ENCODE measurements at regions not wholly inside any gene's neighbourhood (a gene's known extent, or its start where the extent isn't known, plus 50 kb on each side); places are given as distances from the start of the nearest gene placed in this dataset.

DNA sequence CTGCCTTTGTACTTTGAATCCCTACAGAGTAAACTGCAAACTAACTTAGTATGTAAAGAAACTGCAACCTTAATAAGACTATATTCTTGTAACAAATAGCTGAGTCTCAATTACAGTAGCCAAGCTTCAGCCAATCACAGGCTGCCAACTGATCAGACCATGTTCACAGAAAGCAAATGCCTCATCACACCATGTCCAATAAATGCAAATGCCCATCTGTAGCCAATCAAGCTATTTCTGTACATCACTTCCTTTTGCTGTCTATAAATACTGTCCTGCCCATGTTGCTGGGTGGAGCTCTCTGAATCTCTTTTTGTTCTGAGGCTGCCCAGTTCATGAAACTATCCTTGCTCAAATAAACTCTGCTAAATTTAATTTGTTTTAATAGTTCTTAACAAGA, 531.7 kb upstream of the TOM1L1 start:
- Histone ChIP-seq H3K9me3 (replicated peaks; ENCODE audit: control insufficient read depth, insufficient read depth, low read length) (no peaks in the 10 kb centered on the region), H3K9ac (ENCODE audit: control insufficient read depth, insufficient read depth, low read length) (no peak overlapping the region), H2AFZ (ENCODE audit: control insufficient read depth, low read depth, low read length) (no peak overlapping the region), H3K27ac (ENCODE audit: control insufficient read depth, insufficient read depth) (no peak overlapping the region), H4K20me1 (ENCODE audit: control insufficient read depth, insufficient read depth) (no peaks in the 10 kb centered on the region), H3K4me3 (no peak overlapping the region), H3K4me2 (ENCODE audit: control insufficient read depth, insufficient read depth) (no peak overlapping the region), H3K4me1 (ENCODE audit: control insufficient read depth, insufficient read depth, low read length) (no peaks in the 10 kb centered on the region), H3K79me2 (ENCODE audit: control insufficient read depth, insufficient read depth, low read length) (no peaks in the 10 kb centered on the region), H3K36me3 (ENCODE audit: control insufficient read depth in 2 of 2, insufficient read depth in 2 of 2, low read length in 1 of 2) (no peaks in the 10 kb centered on the region), H3K27me3 (replicated peaks in 1 of 2; ENCODE audit: control insufficient read depth in 2 of 2, insufficient read depth in 2 of 2, low read length in 1 of 2) (no peaks in the 10 kb centered on the region)
- BruUV-seq (replicated peaks), result no TSS peak
- ATAC-seq (no peak), FAIRE-seq (no peak), DNase-seq (ENCODE audit: low read depth, low spot score) (no peak)
- intact Hi-C loops (cut with micrococcal nuclease; ENCODE audit: unreplicated experiment), result no loop called here
- CTCF ChIA-PET, result no interaction called here
- POLR2A ChIA-PET, result no interaction called here
- no peak for TF ChIP-seq CEBPB (IDR thresholded peaks at IDR 0.05; ENCODE audit: borderline replicate concordance in 1 of 2, low read depth in 2 of 2, low read length in 2 of 2)
- no peak for TF ChIP-seq RBBP5 (conservative IDR thresholded peaks at IDR 0.05)
- no peak for TF ChIP-seq FOS (IDR thresholded peaks at IDR 0.05; ENCODE audit: borderline replicate concordance, extremely low read depth, insufficient read length)
- no peak for TF ChIP-seq GABPA (IDR thresholded peaks at IDR 0.05; ENCODE audit: low read depth)
- TF ChIP-seq, protein P1, sequence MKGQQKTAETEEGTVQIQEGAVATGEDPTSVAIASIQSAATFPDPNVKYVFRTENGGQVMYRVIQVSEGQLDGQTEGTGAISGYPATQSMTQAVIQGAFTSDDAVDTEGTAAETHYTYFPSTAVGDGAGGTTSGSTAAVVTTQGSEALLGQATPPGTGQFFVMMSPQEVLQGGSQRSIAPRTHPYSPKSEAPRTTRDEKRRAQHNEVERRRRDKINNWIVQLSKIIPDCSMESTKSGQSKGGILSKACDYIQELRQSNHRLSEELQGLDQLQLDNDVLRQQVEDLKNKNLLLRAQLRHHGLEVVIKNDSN (IDR thresholded peaks at IDR 0.05; ENCODE audit: borderline replicate concordance, extremely low read length, insufficient read depth, low read depth, low read length), result no peak
- TF ChIP-seq, protein P2, sequence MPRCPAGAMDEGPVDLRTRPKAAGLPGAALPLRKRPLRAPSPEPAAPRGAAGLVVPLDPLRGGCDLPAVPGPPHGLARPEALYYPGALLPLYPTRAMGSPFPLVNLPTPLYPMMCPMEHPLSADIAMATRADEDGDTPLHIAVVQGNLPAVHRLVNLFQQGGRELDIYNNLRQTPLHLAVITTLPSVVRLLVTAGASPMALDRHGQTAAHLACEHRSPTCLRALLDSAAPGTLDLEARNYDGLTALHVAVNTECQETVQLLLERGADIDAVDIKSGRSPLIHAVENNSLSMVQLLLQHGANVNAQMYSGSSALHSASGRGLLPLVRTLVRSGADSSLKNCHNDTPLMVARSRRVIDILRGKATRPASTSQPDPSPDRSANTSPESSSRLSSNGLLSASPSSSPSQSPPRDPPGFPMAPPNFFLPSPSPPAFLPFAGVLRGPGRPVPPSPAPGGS (IDR thresholded peaks at IDR 0.05; ENCODE audit: borderline replicate concordance, insufficient read depth, low read depth, low read length, poor library complexity, severe bottlenecking), result no peak
- TF ChIP-seq MTA2 (IDR thresholded peaks at IDR 0.05; ENCODE audit: low read depth), result no peak
- no peak for TF ChIP-seq IKZF2 (IDR thresholded peaks at IDR 0.05)
- TF ChIP-seq, protein P3, sequence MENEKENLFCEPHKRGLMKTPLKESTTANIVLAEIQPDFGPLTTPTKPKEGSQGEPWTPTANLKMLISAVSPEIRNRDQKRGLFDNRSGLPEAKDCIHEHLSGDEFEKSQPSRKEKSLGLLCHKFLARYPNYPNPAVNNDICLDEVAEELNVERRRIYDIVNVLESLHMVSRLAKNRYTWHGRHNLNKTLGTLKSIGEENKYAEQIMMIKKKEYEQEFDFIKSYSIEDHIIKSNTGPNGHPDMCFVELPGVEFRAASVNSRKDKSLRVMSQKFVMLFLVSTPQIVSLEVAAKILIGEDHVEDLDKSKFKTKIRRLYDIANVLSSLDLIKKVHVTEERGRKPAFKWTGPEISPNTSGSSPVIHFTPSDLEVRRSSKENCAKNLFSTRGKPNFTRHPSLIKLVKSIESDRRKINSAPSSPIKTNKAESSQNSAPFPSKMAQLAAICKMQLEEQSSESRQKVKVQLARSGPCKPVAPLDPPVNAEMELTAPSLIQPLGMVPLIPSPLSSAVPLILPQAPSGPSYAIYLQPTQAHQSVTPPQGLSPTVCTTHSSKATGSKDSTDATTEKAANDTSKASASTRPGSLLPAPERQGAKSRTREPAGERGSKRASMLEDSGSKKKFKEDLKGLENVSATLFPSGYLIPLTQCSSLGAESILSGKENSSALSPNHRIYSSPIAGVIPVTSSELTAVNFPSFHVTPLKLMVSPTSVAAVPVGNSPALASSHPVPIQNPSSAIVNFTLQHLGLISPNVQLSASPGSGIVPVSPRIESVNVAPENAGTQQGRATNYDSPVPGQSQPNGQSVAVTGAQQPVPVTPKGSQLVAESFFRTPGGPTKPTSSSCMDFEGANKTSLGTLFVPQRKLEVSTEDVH (IDR thresholded peaks at IDR 0.05; ENCODE audit: low read depth, partially characterized antibody), result no peak
- no peak for TF ChIP-seq HCFC1 (IDR thresholded peaks at IDR 0.05; ENCODE audit: low read length)
- no peak for TF ChIP-seq PAX8 (IDR thresholded peaks at IDR 0.05)
- TF ChIP-seq, protein P4, sequence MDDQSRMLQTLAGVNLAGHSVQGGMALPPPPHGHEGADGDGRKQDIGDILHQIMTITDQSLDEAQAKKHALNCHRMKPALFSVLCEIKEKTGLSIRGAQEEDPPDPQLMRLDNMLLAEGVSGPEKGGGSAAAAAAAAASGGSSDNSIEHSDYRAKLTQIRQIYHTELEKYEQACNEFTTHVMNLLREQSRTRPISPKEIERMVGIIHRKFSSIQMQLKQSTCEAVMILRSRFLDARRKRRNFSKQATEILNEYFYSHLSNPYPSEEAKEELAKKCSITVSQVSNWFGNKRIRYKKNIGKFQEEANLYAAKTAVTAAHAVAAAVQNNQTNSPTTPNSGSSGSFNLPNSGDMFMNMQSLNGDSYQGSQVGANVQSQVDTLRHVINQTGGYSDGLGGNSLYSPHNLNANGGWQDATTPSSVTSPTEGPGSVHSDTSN (IDR thresholded peaks at IDR 0.05; ENCODE audit: insufficient replicate concordance, low read depth, low read length), result no peak
- TF ChIP-seq KDM1A (IDR thresholded peaks at IDR 0.05; ENCODE audit: borderline replicate concordance), result no peak
- TF ChIP-seq SMC3 (IDR thresholded peaks at IDR 0.05; ENCODE audit: borderline replicate concordance, low read length), result no peak
- SMC1A ChIA-PET (ENCODE audit: uncharacterized antibody, unreplicated experiment), result no interaction called here
- in situ Hi-C loops (cut with MboI), result no loop called here
- RAD21 ChIA-PET (ENCODE audit: unreplicated experiment), result interaction anchor here (1.3 kb wide), 1 partner anchor 15 kb away, joined by 3 read pairs; no protein-coding TSS in a partner anchor

Data from GM12878 (cell line).